ENCODE measurements at regions not wholly inside any gene's neighbourhood (a gene's known extent, or its start where the extent isn't known, plus 50 kb on each side); places are given as distances from the start of the nearest gene placed in this dataset.

DNA sequence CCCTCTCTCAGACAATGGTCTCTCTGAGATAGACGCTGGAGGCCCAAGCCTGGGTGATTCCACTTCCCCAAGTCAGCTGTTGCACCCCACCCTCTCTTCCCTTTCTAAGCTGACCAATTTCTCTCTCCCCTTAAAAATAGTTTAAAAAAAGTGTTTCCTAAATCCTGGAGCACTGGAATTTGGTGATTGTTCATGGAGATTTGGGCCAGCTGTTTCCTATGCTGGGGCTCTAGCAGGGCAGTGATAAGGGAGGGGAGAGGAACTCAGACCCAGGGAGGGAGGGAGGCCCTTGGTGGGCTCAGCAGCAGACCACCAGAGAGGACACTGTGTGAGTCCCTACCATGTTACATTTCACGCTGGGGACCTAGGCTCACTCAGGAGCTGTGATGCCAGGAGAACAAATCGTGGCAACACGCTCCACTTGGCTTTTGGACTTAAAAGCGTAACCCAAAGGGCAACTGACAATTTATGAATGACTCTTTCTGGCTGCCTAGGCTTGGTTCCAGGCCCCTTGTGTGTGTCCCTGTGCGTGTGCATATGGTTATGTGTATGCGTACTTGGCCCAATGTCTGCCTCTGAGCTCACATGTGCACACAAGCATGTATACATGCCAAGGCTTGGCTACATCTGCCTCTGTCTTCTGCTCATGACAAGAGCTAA, 59.8 kb upstream of the INSYN1 start:
- TF ChIP-seq, protein P1, sequence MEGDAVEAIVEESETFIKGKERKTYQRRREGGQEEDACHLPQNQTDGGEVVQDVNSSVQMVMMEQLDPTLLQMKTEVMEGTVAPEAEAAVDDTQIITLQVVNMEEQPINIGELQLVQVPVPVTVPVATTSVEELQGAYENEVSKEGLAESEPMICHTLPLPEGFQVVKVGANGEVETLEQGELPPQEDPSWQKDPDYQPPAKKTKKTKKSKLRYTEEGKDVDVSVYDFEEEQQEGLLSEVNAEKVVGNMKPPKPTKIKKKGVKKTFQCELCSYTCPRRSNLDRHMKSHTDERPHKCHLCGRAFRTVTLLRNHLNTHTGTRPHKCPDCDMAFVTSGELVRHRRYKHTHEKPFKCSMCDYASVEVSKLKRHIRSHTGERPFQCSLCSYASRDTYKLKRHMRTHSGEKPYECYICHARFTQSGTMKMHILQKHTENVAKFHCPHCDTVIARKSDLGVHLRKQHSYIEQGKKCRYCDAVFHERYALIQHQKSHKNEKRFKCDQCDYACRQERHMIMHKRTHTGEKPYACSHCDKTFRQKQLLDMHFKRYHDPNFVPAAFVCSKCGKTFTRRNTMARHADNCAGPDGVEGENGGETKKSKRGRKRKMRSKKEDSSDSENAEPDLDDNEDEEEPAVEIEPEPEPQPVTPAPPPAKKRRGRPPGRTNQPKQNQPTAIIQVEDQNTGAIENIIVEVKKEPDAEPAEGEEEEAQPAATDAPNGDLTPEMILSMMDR (IDR thresholded peaks at IDR 0.05): no peak
- intact Hi-C loops (cut with DNase I, micrococcal nuclease): no loop called here
- Histone ChIP-seq H3K4me1 (ENCODE audit: low read depth) (no peaks in the 10 kb centered on the region), H3K36me3 (ENCODE audit: low read depth) (no peaks in the 10 kb centered on the region), H3K4me3 (no peak overlapping the region), H3K9me3 (no peaks in the 10 kb centered on the region)
- DNase-seq: no peak
- ATAC-seq: no peak

DNA sequence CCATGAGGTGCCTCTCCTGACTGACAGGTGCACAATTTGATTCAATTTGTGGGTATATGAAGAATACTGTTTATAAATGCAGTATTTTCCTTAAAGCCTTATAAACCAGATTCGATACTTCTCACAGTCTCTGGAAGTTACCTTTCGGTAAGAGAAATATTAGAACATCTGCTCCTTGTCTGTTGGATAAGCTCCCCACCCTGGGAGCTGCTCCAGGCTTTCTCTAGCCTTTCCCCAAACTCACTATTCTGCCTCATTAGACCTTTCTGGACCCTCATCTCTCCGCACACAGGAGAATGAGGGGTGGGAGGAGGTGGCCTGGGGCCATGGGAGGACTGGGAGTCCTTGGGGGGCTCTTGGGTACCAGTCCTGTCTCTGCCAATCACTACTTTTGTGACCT, 59.8 kb upstream of the TBC1D21 start:
- TF ChIP-seq, protein P1 (IDR thresholded peaks at IDR 0.05): no peak
- H3K4me3 ChIP-seq: no peak overlapping the region
- no peaks in the 10 kb centered on the region for H3K36me3 ChIP-seq (ENCODE audit: low read depth)
- no peaks in the 10 kb centered on the region for H3K4me1 ChIP-seq (ENCODE audit: low read depth)
- no peak for DNase-seq
- ATAC-seq: no peak
- H3K9me3 ChIP-seq: no peaks in the 10 kb centered on the region
- intact Hi-C loops (cut with DNase I, micrococcal nuclease): no loop called here

DNA sequence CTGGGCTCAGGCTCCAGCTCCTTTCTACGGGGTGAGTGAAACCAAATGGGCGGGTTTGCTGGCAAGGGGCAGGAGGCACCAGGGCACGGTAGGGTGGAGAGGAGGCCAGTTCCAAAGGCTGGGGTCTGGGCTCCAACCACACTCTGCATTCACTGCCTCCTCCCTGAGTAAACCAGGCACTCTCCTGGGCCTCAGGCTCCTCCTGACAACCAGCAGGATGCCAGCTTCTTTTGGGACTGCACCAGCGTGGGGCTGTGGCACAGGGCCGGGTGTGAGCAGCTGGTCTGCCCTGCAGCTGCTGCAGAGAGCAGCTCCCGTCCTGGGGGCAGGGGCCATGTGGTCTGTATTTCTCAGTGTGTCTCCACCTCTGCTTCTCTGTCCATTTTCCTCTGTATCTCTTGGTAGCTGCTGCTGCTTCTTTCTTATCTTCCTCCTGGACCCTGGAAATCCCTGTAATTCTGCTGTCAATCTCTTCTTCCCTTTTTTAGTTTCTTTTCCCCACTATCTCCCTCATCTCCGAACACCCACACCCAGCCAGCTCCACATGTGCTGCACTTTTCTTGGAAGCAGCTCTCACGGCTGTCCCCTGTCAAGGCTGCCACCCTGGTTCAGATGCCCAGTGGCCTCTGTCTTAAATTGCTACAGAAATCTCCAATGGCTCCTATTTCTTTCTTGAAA, 54.9 kb upstream of the TBC1D21 start:
- Histone ChIP-seq H3K4me3 (no peak overlapping the region), H3K36me3 (ENCODE audit: low read depth) (no peaks in the 10 kb centered on the region), H3K4me1 (ENCODE audit: low read depth) (no peaks in the 10 kb centered on the region), H3K9me3 (no peaks in the 10 kb centered on the region)
- no peak for ATAC-seq
- TF ChIP-seq, protein P1 (IDR thresholded peaks at IDR 0.05): no peak
- intact Hi-C loops (cut with DNase I, micrococcal nuclease): no loop called here
- DNase-seq: no peak

DNA sequence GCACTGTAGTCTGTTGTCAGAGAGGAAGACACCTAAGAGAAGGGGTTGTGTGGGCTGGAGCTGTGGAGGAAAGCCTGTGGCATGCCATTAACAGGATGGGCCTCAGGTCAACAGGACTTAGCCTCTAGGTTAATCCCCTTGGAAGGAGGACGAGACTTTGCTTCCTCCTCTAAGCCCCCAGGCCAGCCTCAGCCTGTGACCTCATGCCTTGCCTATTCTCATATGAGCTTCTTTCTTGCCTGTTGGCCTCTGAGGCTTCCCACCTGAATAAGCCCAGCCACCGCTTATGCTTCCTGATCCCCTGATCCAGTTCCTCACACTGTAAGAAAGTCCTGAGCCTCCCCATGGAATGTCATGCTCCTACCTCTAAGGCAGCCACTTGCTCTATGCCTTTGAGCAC, 52.2 kb upstream of the TBC1D21 start:
- DNase-seq (no peak), ATAC-seq (no peak)
- TF ChIP-seq, protein P1 (IDR thresholded peaks at IDR 0.05): no peak
- Histone ChIP-seq H3K9me3 (no peaks in the 10 kb centered on the region), H3K4me1 (ENCODE audit: low read depth) (no peaks in the 10 kb centered on the region), H3K4me3 (no peak overlapping the region), H3K36me3 (ENCODE audit: low read depth) (no peaks in the 10 kb centered on the region)
- intact Hi-C loops (cut with DNase I, micrococcal nuclease): no loop called here

DNA sequence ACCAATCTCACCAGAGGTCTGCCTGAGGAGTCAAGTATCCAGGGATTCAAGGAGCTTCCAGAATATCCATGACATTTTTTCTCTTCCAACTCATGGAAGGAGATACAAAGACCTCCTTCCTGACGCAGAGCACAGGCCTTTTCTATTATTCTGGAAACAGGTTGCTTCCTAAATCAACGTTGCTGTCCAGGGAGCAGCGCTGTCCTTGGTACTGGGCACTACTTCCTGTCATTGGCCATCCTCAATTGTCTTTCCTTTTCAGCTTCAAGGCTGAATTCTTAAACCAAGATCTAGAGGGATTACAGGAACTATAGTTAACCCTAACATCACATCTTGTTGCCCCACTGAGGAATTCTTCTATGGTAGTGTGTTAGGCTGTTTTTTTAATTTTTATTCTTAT, 50.4 kb upstream of the TBC1D21 start:
- ATAC-seq (no peak), DNase-seq (peak in 1 of 3 donors; percentile 10)
- Histone ChIP-seq H3K4me1 (ENCODE audit: low read depth) (no peaks in the 10 kb centered on the region), H3K9me3 (no peaks in the 10 kb centered on the region), H3K36me3 (ENCODE audit: low read depth) (no peaks in the 10 kb centered on the region), H3K4me3 (no peak overlapping the region)
- TF ChIP-seq, protein P1 (IDR thresholded peaks at IDR 0.05): no peak
- intact Hi-C loops (cut with DNase I, micrococcal nuclease): no loop called here

Measured in mucosa of descending colon (tissue), 3 donors.